B cell (primary cell): ENCODE measurements at regions not wholly inside any gene's neighbourhood (a gene's known extent, or its start where the extent isn't known, plus 50 kb on each side); places are given as distances from the start of the nearest gene placed in this dataset.

Source experiments
- ATAC-seq: fragments of 200-7000 bp; cut with Tn5 transposase; one replicate; pipeline ENCODE4 v1.10.0; 2021; ENCODE audit warnings: low read depth, mild to moderate bottlenecking, moderate number of reproducible peaks, moderate library complexity
- CTCF ChIA-PET: fragments of 350-600 bp; sonication (Branson Sonifier 250); formaldehyde crosslinking; loops from one replicate; lab custom pipeline; 2021; ENCODE audit warnings: antibody characterized with exemption, inconsistent platforms; lab: Charles Lee
- POLR2A ChIA-PET: fragments of 350-600 bp; sonication (Branson Sonifier 250); formaldehyde crosslinking; loops from one replicate; lab custom pipeline; 2021; ENCODE audit warnings: antibody characterized with exemption; lab: Charles Lee
- DNase-seq: peaks from one replicate; pipeline ENCODE4 v3.0.0; 2013
- H2AFZ ChIP-seq: 2 replicates; pipeline ENCODE4 v1.6.1; 2012; ENCODE audit warnings: mild to moderate bottlenecking, low read depth, low read length; ENCODE audit not compliant: insufficient read depth, poor library complexity, severe bottlenecking
- H3K27ac ChIP-seq, 2 donors: 1 replicate in 1 of 2; 2 replicates in 1 of 2; pipeline ENCODE4 v1.5.1; 2012 to 2013; ENCODE audit warnings: low read length in 2 of 2, mild to moderate bottlenecking in 2 of 2, moderate library complexity in 1 of 2
- H3K27me3 ChIP-seq, 4 experiments: fragments of 200-600 bp in 1 of 4; sonication (generic) in 1 of 4; replicated peaks in 1 of 4; 1 replicate in 2 of 4; 2 replicates in 2 of 4; pipeline versions ENCODE4 v1.6.1 to v1.7.0; 2013 to 2016; ENCODE audit warnings: low read length in 3 of 4, mild to moderate bottlenecking in 2 of 4, mixed read lengths in 1 of 4, moderate library complexity in 1 of 4; ENCODE audit not compliant: insufficient read depth in 4 of 4, control insufficient read depth in 3 of 4; ENCODE audit errors: control extremely low read depth in 1 of 4
- H3K36me3 ChIP-seq, 2 experiments: replicated peaks in 1 of 2; 1 replicate in 1 of 2; 2 replicates in 1 of 2; pipeline versions ENCODE4 v1.6.1 to v1.7.1; 2013; ENCODE audit warnings: low read length in 1 of 2; ENCODE audit not compliant: insufficient read depth in 2 of 2, control insufficient read depth in 1 of 2; ENCODE audit errors: control extremely low read depth in 1 of 2, extremely low read depth in 1 of 2
- H3K4me1 ChIP-seq, 2 donors: fragments of 200-600 bp in 1 of 2; sonication (generic) in 1 of 2; 1 replicate in 1 of 2; 2 replicates in 1 of 2; pipeline versions ENCODE4 v1.5.1 to v1.6.1; 2013 to 2017; ENCODE audit warnings: low read length in 2 of 2; ENCODE audit not compliant: control insufficient read depth in 2 of 2, insufficient read depth in 2 of 2
- H3K4me2 ChIP-seq: replicated peaks from 2 replicates; pipeline ENCODE3; 2012; ENCODE audit warnings: mild to moderate bottlenecking, low read depth, low read length; ENCODE audit not compliant: poor library complexity, severe bottlenecking
- H3K4me3 ChIP-seq, 5 experiments: fragments of 200-600 bp in 1 of 5; sonication (generic) in 1 of 5; 1 replicate in 3 of 5; 2 replicates in 2 of 5; pipeline versions ENCODE4 v1.5.1 to v1.7.0; 2011 to 2016; ENCODE audit warnings: low read length in 4 of 5, mild to moderate bottlenecking in 4 of 5, low read depth in 2 of 5, control low read depth in 1 of 5, moderate library complexity in 1 of 5; ENCODE audit not compliant: insufficient read depth in 1 of 5; ENCODE audit errors: control extremely low read depth in 1 of 5, extremely low read depth in 1 of 5
- H3K79me2 ChIP-seq: fragments of 200-600 bp; sonication (generic); one replicate; pipeline ENCODE4 v1.6.0; 2016; ENCODE audit warnings: low read length; ENCODE audit not compliant: control insufficient read depth, insufficient read depth
- H3K9ac ChIP-seq: fragments of 200-600 bp; sonication (generic); 2 replicates; pipeline ENCODE4 v1.6.1; 2017; ENCODE audit warnings: mild to moderate bottlenecking, low read length, moderate library complexity
- H3K9me3 ChIP-seq, 3 donors: one replicate each; pipeline versions ENCODE4 v1.6.1 to v1.7.1; 2013; ENCODE audit warnings: low read length in 2 of 3; ENCODE audit not compliant: control insufficient read depth in 2 of 3, insufficient read depth in 1 of 3; ENCODE audit errors: control extremely low read depth in 1 of 3
- H4K20me1 ChIP-seq: 2 replicates; pipeline ENCODE4 v1.6.0; 2012; ENCODE audit warnings: mild to moderate bottlenecking, low read length; ENCODE audit not compliant: insufficient read depth, control insufficient read depth, poor library complexity, severe bottlenecking
- H3K27ac Mint-ChIP-seq: one replicate; pipeline ENCODE4 v1.8.0; 2021; ENCODE audit warnings: mixed read lengths
- H3K27me3 Mint-ChIP-seq: one replicate; pipeline ENCODE4 v1.8.0; 2021; ENCODE audit warnings: mixed read lengths
- H3K4me1 Mint-ChIP-seq: one replicate; pipeline ENCODE4 v1.8.0; 2021; ENCODE audit warnings: mixed read lengths
- H3K4me3 Mint-ChIP-seq: one replicate; pipeline ENCODE4 v1.8.0; 2021; ENCODE audit warnings: mixed read lengths
- H3K9me3 Mint-ChIP-seq: one replicate; pipeline ENCODE4 v1.8.0; 2022; ENCODE audit warnings: mixed read lengths; ENCODE audit not compliant: insufficient read depth
- EZH2 ChIP-seq: IDR thresholded peaks from 2 replicates; pipeline ENCODE4 v1.6.1; 2012; ENCODE audit warnings: borderline replicate concordance, low read depth, mild to moderate bottlenecking, moderate library complexity, low read length; ENCODE audit not compliant: insufficient read depth, poor library complexity, severe bottlenecking
- WGBS: methylation state at CpG from one replicate; pipeline ENCODE4 v1.1.5; 2013; ENCODE audit warnings: missing lambda C conversion rate; ENCODE audit not compliant: insufficient coverage; 5-methylcytosine and 5-hydroxymethylcytosine counted together
- intact Hi-C: fragments of 100-400 bp; cut with micrococcal nuclease; formaldehyde crosslinking; loops from one replicate; pipeline ENCODE4 v1.10.0; 2022
- TF ChIP-seq, protein P1 (sequence below): fragments of 200-600 bp; IDR thresholded peaks from one replicate; pipeline ENCODE4 v1.8.0; 2022; ENCODE audit warnings: antibody characterized with exemption, mild to moderate bottlenecking

DNA sequence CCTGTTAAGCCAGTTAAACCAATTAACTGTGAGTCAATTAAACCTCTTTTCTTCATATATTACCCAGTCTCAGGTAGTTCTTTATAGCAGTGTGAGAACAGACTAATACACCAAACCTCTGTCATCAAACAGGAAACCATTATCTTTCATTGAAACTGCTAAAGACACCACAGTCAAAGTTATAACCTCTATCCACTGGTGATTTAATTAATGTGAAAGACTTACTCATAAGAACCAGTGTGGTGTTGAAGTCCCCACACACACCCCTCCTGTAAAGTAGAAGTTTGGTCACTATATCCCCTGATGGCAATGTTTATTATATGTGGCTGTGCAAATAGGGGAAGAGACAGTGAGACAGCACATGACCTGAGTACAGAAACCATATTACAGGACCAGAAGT is 228.1 kb downstream of the NEBL start:
- ATAC-seq (no peak), DNase-seq (no peak)
- no peaks in the 10 kb centered on the region for H4K20me1 ChIP-seq
- H3K4me1 ChIP-seq: no peaks in the 10 kb centered on the region
- no peak overlapping the region for H2AFZ ChIP-seq
- ChIA-PET POLR2A (no interaction called here), CTCF (no interaction called here)
- no peaks in the 10 kb centered on the region for H3K4me1 Mint-ChIP-seq
- H3K9me3 ChIP-seq: peaks cover 0 to 4% (median 0%) of the 10 kb centered on the region in 3 donors
- H3K27me3 ChIP-seq: no peaks in the 10 kb centered on the region
- no peaks in the 10 kb centered on the region for H3K79me2 ChIP-seq
- no peaks in the 10 kb centered on the region for H3K27me3 Mint-ChIP-seq
- H3K4me2 ChIP-seq: no peak overlapping the region
- H3K4me3 ChIP-seq: no peak overlapping the region
- H3K9me3 Mint-ChIP-seq: no peaks in the 10 kb centered on the region
- TF ChIP-seq, protein P1, sequence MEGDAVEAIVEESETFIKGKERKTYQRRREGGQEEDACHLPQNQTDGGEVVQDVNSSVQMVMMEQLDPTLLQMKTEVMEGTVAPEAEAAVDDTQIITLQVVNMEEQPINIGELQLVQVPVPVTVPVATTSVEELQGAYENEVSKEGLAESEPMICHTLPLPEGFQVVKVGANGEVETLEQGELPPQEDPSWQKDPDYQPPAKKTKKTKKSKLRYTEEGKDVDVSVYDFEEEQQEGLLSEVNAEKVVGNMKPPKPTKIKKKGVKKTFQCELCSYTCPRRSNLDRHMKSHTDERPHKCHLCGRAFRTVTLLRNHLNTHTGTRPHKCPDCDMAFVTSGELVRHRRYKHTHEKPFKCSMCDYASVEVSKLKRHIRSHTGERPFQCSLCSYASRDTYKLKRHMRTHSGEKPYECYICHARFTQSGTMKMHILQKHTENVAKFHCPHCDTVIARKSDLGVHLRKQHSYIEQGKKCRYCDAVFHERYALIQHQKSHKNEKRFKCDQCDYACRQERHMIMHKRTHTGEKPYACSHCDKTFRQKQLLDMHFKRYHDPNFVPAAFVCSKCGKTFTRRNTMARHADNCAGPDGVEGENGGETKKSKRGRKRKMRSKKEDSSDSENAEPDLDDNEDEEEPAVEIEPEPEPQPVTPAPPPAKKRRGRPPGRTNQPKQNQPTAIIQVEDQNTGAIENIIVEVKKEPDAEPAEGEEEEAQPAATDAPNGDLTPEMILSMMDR: no peak
- TF ChIP-seq EZH2: no peak
- no peak overlapping the region for H3K27ac ChIP-seq
- intact Hi-C loops: no loop called here
- H3K4me3 Mint-ChIP-seq: no peak overlapping the region
- no peak overlapping the region for H3K9ac ChIP-seq
- no peaks in the 10 kb centered on the region for H3K36me3 ChIP-seq
- H3K27ac Mint-ChIP-seq: no peak overlapping the region

DNA sequence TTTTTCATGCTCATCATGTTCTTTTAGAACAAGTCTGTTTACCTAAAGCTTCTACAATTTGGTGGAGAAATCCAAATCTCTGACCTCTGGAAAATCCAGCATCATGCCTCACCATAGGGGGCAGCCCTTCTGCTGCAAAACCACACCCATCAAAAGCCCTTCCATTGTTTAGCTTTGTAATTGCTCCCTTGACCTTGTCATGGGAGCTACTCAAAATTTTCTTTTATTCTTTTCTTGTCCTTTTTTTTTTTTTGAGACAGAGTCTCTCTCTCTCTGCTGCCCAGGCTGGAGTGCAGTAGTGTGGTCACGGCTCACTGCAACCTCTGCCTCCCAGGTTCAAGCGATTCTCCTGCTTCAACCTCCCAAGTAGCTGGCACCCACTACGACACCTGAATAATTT is 234.4 kb downstream of the NEBL start:
- Histone ChIP-seq H3K79me2 (no peaks in the 10 kb centered on the region), H3K9me3 (peaks cover 0 to 6% (median 0%) of the 10 kb centered on the region in 3 donors), H4K20me1 (no peaks in the 10 kb centered on the region), H3K4me1 (no peaks in the 10 kb centered on the region), H3K27me3 (no peaks in the 10 kb centered on the region), H3K27ac (no peak overlapping the region), H3K4me3 (no peak overlapping the region), H3K36me3 (no peaks in the 10 kb centered on the region), H3K9ac (no peak overlapping the region), H3K4me2 (no peak overlapping the region), H2AFZ (no peak overlapping the region)
- Mint-ChIP-seq H3K4me3 (no peak overlapping the region), H3K9me3 (no peaks in the 10 kb centered on the region), H3K27me3 (no peaks in the 10 kb centered on the region), H3K4me1 (no peaks in the 10 kb centered on the region), H3K27ac (no peak overlapping the region)
- WGBS: no CpG with 5 or more reads among the region's 3 CpGs
- POLR2A ChIA-PET: no interaction called here
- TF ChIP-seq EZH2: no peak
- TF ChIP-seq, protein P1: no peak
- ATAC-seq (no peak), DNase-seq (no peak)
- CTCF ChIA-PET: no interaction called here
- intact Hi-C loops: no loop called here
